ENCODE measurements at regions not wholly inside any gene's neighbourhood (a gene's known extent, or its start where the extent isn't known, plus 50 kb on each side); places are given as distances from the start of the nearest gene placed in this dataset.

DNA sequence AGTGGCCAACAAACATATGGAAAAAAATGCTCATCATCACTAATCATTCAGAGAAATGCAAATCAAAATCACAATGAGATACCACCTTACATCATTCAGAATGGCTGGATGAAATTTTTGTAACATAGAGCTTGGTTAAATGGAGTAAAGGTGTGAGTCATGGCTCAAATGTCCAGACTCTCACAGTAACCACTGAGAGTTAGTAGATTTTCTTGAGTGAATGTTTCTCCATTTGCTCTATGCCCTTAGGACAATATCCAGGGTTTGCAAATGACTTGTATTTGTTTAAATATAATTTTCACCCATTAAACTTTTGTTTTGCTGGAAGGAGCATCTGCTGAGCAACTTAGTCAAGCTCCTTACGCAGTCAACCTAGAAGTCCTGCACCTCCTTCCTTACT, 967.2 kb downstream of the XPNPEP1 start:
- TF ChIP-seq, protein P1, sequence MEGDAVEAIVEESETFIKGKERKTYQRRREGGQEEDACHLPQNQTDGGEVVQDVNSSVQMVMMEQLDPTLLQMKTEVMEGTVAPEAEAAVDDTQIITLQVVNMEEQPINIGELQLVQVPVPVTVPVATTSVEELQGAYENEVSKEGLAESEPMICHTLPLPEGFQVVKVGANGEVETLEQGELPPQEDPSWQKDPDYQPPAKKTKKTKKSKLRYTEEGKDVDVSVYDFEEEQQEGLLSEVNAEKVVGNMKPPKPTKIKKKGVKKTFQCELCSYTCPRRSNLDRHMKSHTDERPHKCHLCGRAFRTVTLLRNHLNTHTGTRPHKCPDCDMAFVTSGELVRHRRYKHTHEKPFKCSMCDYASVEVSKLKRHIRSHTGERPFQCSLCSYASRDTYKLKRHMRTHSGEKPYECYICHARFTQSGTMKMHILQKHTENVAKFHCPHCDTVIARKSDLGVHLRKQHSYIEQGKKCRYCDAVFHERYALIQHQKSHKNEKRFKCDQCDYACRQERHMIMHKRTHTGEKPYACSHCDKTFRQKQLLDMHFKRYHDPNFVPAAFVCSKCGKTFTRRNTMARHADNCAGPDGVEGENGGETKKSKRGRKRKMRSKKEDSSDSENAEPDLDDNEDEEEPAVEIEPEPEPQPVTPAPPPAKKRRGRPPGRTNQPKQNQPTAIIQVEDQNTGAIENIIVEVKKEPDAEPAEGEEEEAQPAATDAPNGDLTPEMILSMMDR (IDR thresholded peaks at IDR 0.05): no peak

DNA sequence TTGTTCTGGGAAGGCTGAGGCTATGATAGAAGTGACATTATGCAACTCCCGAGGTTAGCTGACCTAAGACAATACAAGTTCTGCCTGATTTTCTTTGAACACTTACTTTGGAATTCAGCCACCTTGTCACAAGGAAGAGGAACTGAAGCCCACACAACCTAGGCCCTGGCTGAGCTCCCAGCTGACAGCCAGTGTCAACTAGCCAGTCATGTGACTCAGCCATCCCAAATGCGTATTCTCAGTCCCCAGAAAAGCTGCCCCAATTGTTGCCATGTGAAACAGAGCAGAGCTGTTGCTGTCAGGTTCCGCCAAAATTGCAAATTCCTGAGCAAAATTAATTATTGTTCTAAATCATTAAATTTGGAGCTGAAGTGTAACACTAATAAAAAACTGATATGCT, 1010.0 kb downstream of the XPNPEP1 start:
- TF ChIP-seq, protein P1 (IDR thresholded peaks at IDR 0.05): no peak

DNA sequence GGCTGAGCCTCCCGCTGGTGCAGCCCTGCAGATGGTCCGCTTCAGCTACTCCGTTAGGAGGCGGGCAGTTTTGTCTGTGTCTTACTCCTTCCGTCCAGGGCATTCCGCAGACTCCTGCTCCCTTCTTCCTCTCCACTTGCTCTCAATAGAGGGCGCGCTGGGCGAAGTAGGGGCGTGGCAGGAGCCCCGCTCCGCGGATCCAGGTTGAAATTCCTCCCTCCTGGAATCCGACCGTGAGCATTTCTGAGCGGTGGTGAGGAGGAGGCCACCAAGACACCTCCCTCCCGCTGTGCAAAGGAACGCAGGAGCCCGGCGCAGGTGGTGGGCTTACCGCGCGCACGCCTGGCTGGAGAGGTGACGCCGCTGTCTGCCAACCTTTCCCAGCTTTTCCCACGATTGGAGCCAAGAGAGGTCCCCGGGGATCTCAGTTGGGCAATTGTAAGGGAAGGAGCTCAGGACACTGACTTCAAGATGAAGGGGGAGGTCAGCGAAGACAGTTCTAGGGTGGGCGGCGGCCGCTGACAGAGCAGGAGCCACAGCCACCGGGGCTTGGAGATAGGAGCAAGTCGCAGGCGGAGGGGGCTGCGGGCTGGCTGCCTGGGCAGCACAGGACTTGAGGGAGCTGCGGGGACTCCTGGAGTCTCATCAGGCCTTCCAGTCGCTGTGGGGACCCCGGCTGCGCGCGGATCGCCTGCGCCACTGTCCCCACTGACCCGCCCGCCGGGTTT, 1011.3 kb downstream of the XPNPEP1 start:
- TF ChIP-seq, protein P1 (IDR thresholded peaks at IDR 0.05): peak; percentile 56

DNA sequence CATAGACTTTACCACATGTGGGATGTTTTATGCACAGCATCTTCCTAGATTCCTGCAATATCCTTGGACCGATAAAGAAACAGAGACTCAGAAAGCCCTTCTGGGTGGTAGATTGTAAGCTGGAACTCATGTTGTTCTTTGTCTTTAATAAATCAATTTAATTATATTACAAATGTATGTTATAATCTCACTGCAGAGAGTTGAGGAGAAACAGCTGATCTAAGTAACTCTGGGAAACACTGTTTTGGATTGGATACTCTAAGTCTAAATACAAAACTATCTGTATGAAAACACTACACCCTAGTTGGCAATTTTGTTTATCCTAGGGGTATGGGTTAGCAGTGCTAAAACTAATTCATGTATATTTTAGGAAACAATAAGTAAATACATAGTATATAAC, 1015.2 kb downstream of the XPNPEP1 start:
- TF ChIP-seq, protein P1 (IDR thresholded peaks at IDR 0.05): no peak

DNA sequence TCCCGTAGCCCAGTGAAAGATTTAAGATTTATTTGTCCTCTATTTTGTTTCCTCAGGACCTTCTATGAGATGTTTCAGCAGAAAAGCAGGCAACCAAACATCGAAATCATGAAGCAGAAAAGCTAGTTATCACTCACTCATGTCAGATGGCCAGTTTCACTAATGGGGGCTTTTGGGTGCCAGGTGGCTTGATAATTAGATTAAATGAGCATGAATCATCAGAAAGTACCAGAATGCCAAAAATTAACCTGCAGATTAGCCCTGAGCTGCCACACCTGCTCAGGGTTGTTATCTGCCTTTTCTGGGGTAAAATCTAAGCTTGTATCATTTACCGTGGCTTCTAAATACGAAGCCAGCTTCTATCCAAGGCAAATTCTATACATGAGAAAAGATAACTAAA, 1017.5 kb downstream of the XPNPEP1 start:
- TF ChIP-seq, protein P1 (IDR thresholded peaks at IDR 0.05): no peak

DNA sequence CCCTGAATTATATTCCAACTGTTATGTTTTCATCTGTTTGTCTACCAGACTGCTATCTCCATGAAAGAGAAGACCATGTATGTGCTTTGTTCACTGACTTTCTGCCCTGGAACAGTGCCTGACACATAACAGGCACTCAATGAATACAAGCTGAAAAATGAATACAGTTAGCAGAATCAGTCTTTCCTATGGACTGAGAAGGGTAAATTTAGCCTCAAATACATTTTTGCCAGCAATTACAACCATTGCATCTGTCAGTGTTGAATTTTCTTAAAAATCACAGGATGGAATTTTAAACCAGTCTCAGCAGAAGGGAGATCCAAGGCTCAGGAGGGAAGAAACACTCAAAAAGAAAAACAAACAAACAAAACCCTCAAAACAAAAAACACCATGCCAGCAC, 1018.1 kb downstream of the XPNPEP1 start:
- TF ChIP-seq, protein P1 (IDR thresholded peaks at IDR 0.05): no peak

DNA sequence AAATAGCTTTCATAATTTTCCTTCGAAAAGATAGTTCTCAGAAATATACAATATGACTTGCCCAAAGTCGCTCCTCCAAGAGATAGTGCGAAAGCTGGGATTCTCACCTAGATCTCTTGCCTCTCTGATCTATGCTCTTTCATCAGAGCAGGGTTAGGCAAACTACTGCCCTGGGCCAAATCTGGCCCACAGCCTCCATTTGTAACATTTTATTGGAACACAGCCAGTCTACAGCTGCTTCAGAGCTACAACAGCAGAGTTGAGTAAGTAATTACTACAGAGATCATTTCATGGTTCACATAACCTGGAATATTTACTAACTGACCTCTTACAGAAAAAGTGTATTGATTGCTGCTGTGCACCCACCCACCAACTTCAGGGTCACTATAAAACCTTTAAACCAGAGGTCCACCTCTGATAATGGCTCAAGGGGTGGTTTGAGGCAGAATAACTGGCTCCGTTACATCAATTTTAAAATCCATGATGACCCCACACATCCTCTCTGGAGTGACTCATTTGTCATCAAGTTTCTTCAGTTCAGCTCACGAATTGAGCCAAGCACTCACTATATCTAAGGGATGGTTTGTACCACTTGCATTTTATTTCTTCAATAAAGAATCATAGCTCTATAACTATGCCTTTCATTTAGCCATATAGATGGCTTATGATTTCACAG, 1019.0 kb downstream of the XPNPEP1 start:
- TF ChIP-seq, protein P1 (IDR thresholded peaks at IDR 0.05): no peak
